GM12874 (cell line): ENCODE measurements at regions not wholly inside any gene's neighbourhood (a gene's known extent, or its start where the extent isn't known, plus 50 kb on each side); places are given as distances from the start of the nearest gene placed in this dataset.

Experiments used
- CTCF ChIP-seq: IDR thresholded peaks from 2 replicates; pipeline ENCODE4 v1.5.1; 2011; ENCODE audit warnings: low read depth, mild to moderate bottlenecking, control low read depth, low read length, moderate library complexity; ENCODE audit not compliant: insufficient read depth

- no peak for TF ChIP-seq CTCF
These were observed 330.0 kb upstream of the EEF2KMT start for GRCh38 chr16:5427571-5427970.

GRCh38 chr16:5422643-5423496 lies 325.3 kb upstream of the EEF2KMT start:
- no peak for TF ChIP-seq CTCF

GRCh38 chr16:5422047-5422446 lies 324.5 kb upstream of the EEF2KMT start:
- TF ChIP-seq CTCF, result no peak

- no peak for TF ChIP-seq CTCF
These were observed 318.4 kb upstream of the EEF2KMT start for GRCh38 chr16:5416013-5416412.

GRCh38 chr16:5415123-5415522 lies 317.5 kb upstream of the EEF2KMT start:
- TF ChIP-seq CTCF, result no peak

GRCh38 chr16:5412731-5413130 lies 315.1 kb upstream of the EEF2KMT start:
- no peak for TF ChIP-seq CTCF

- no peak for TF ChIP-seq CTCF
These were observed 300.6 kb upstream of the EEF2KMT start for GRCh38 chr16:5398203-5398602.
